Left ventricle myocardium inferior (tissue), 1 donor: ENCODE measurements at regions not wholly inside any gene's neighbourhood (a gene's known extent, or its start where the extent isn't known, plus 50 kb on each side); places are given as distances from the start of the nearest gene placed in this dataset.

Experiments
- DNase-seq: peaks from one replicate; pipeline ENCODE4 v3.0.0-alpha.2; 2020
- H3K27ac ChIP-seq: fragments of 200-600 bp; replicated peaks from 2 replicates; pipeline ENCODE4 v1.8.0; 2021
- H3K27me3 ChIP-seq: fragments of 200-600 bp; 2 replicates; pipeline ENCODE4 v1.8.0; 2021; ENCODE audit warnings: low read depth
- H3K36me3 ChIP-seq: fragments of 200-600 bp; 2 replicates; pipeline ENCODE4 v1.8.0; 2021
- H3K4me1 ChIP-seq: fragments of 200-600 bp; 2 replicates; pipeline ENCODE4 v1.8.0; 2021
- H3K4me3 ChIP-seq: fragments of 200-600 bp; 2 replicates; pipeline ENCODE4 v1.8.0; 2021; ENCODE audit warnings: mild to moderate bottlenecking, moderate library complexity
- H3K9me3 ChIP-seq: fragments of 200-600 bp; replicated peaks from 2 replicates; pipeline ENCODE4 v1.8.0; 2021
- intact Hi-C: fragments of 100-400 bp; cut with micrococcal nuclease; formaldehyde crosslinking; loops from one replicate; pipeline ENCODE4 v1.11.0; 2022
- TF ChIP-seq, protein P1 (sequence below): fragments of 200-600 bp; IDR thresholded peaks from 2 replicates; pipeline ENCODE4 v1.8.0; 2021; ENCODE audit warnings: antibody characterized with exemption, mild to moderate bottlenecking, borderline replicate concordance
- donor health status: DM: no; HTN: yes; CAD: no; lungs with severe emphysema.

DNA sequence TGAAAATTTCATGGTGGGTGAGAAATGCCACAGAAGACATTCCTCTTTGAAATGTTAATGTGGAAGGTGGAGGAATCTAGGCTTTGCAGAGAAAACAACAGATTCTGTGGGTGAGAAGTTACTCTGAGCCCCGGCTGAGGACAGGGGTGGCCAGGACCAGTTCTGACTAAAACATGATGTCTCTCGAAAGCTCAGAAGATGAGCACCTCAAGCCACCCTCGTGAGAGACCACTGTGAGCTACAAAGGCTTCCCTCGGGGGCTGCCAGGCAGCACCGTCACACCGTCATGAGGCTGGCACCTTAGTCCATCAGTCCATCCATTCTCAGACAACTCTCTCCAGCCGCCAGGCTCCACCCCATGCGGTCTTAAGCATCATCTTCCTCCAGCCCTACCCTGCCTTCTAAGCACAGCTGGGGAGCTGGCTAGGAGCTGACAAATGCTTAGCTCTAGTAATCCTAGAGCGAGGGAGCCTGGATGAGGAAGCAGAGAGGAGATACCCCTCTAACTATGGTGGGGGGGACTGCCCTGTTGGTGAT is 360.5 kb downstream of the SHANK2 start:
- TF ChIP-seq, protein P1, sequence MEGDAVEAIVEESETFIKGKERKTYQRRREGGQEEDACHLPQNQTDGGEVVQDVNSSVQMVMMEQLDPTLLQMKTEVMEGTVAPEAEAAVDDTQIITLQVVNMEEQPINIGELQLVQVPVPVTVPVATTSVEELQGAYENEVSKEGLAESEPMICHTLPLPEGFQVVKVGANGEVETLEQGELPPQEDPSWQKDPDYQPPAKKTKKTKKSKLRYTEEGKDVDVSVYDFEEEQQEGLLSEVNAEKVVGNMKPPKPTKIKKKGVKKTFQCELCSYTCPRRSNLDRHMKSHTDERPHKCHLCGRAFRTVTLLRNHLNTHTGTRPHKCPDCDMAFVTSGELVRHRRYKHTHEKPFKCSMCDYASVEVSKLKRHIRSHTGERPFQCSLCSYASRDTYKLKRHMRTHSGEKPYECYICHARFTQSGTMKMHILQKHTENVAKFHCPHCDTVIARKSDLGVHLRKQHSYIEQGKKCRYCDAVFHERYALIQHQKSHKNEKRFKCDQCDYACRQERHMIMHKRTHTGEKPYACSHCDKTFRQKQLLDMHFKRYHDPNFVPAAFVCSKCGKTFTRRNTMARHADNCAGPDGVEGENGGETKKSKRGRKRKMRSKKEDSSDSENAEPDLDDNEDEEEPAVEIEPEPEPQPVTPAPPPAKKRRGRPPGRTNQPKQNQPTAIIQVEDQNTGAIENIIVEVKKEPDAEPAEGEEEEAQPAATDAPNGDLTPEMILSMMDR, result no peak
- Histone ChIP-seq H3K4me3 (no peak overlapping the region), H3K9me3 (peaks cover 6% of the 10 kb centered on the region), H3K36me3 (no peaks in the 10 kb centered on the region), H3K27me3 (peaks cover 23% of the 10 kb centered on the region), H3K27ac (no peak overlapping the region), H3K4me1 (no peaks in the 10 kb centered on the region)
- no peak for DNase-seq
- intact Hi-C loops, result no loop called here

DNA sequence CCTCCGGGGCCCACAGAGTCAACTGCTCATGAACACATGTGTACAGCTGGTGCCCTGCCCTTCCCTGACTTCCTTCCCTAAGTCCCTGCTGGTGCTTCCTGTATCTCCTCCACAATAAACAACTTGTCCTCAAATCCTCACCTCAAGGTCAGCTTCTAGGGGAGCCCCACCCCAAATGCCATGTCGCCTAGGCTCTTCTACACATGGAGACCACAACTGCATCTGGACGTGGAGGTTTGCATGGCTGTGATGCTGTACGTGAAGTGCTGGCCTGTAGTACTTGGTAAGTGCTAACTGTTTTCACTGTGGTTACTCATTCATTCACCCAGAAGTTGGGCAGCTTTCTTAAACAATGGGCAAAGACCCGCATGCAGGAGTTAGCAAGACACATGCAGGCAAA is 359.5 kb downstream of the SHANK2 start:
- H3K4me1 ChIP-seq, result no peaks in the 10 kb centered on the region
- no peak overlapping the region for H3K4me3 ChIP-seq
- H3K27ac ChIP-seq, result no peak overlapping the region
- H3K36me3 ChIP-seq, result no peaks in the 10 kb centered on the region
- intact Hi-C loops, result no loop called here
- DNase-seq, result no peak
- peaks cover 16% of the 10 kb centered on the region for H3K9me3 ChIP-seq
- H3K27me3 ChIP-seq, result peaks cover 19% of the 10 kb centered on the region
- TF ChIP-seq, protein P1, result no peak

DNA sequence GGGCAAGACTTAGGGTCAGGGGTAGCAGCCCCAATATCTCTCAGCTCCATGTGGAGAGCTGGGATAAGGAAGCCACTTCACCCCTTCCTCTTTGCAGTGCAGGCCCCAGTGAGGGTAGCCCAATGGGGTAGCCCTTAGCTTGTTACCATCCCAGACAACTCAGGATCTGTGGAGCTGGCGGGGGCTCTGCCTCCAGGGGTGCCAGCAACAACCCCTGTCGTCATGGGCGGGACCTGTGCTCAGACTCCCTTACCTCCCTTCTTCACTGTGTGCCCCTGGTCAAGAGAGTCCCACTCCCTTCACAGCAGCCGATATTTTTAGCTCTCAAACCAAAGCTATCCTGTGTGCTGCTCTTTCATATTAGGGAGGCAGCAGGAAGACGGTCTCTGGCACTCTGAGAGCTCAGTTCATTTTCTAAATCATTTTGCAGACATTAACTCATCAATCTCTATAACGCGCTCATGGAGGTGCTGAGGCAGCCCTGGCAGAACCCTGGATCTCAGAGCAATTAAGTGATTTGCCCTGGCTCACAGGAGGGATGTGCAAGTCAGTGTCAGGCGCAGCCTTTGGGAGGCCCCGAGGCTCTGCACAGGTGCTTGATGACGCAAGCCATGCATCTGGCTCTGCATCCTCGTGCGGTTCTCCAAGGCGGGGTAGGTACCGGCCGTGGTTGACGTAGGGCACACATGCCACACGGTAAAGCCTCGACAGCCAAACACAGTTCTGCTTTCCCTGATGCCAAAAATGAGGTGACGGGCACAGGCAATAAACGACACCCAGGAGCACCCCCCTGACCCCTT is 357.6 kb downstream of the SHANK2 start:
- Histone ChIP-seq H3K4me1 (no peaks in the 10 kb centered on the region), H3K27ac (no peak overlapping the region), H3K27me3 (peaks cover 19% of the 10 kb centered on the region), H3K4me3 (no peak overlapping the region), H3K36me3 (no peaks in the 10 kb centered on the region), H3K9me3 (peaks cover 29% of the 10 kb centered on the region)
- DNase-seq, result no peak
- TF ChIP-seq, protein P1, result no peak
- intact Hi-C loops, result no loop called here

DNA sequence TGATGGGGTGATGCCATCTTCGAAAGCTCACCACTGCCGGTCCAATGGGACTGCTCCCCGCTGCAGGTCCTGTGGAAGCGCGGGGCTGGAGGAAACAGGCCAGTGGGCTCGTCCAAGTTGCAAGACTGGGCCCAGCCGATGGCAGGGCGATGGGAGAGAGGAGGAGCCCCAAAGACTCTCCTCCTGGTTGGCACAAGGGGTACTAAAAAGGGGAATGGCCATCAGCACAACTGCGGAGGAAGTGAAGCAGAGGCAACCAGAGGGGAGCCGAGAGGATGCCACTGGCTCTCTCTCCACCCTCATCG is 357.1 kb downstream of the SHANK2 start:
- Histone ChIP-seq H3K36me3 (no peaks in the 10 kb centered on the region), H3K9me3 (peaks cover 29% of the 10 kb centered on the region), H3K27ac (no peak overlapping the region), H3K4me1 (no peaks in the 10 kb centered on the region), H3K4me3 (no peak overlapping the region), H3K27me3 (peaks cover 21% of the 10 kb centered on the region)
- no peak for DNase-seq
- TF ChIP-seq, protein P1, result no peak
- intact Hi-C loops, result no loop called here

DNA sequence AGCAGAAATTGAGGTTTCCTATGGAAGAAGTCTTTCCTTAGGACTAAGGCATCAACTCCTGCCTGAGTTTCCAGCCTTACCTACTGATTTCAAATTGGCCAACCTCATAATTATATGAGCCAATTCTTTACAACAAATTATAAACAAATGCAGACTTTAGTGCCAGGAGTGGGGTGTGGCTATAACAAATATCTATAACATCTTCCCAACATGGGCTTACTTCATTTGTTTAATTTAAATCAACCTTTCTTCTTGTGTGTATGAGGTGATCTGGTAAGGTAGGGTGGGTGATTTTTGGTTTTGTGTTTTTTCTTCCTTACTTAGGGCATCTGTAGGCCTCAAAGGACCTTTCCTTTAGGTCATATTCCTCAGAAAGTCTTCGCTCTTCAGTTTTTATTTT is 354.9 kb downstream of the SHANK2 start:
- Histone ChIP-seq H3K9me3 (peaks cover 29% of the 10 kb centered on the region), H3K27ac (no peak overlapping the region), H3K4me1 (no peaks in the 10 kb centered on the region), H3K4me3 (no peak overlapping the region), H3K27me3 (peaks cover 35% of the 10 kb centered on the region), H3K36me3 (no peaks in the 10 kb centered on the region)
- TF ChIP-seq, protein P1, result no peak
- intact Hi-C loops, result no loop called here
- DNase-seq, result no peak
